Pancreas (tissue), 10 donors: ENCODE measurements at regions not wholly inside any gene's neighbourhood (a gene's known extent, or its start where the extent isn't known, plus 50 kb on each side); places are given as distances from the start of the nearest gene placed in this dataset.

Source experiments
- ATAC-seq, 4 donors: fragments of 200-7000 bp; cut with Tn5 transposase; one replicate each; pipeline versions ENCODE4 v1.8.0 to v1.9.1; 2020; ENCODE audit warnings: mild to moderate bottlenecking in 4 of 4, moderate library complexity in 4 of 4
- DNase-seq, 6 donors: peaks; one replicate each; pipeline ENCODE4 v3.0.0-alpha.2; 2020
- FAIRE-seq: peaks from 2 replicates; lab custom pipeline; 2012; peaks lifted over from hg19 to GRCh38; lab: Jason Lieb, UNC
- H3K27ac ChIP-seq, 4 donors: fragments of 200-600 bp; sonication (generic); 1 replicate in 3 of 4; 2 replicates in 1 of 4; pipeline versions ENCODE4 v1.5.0 to v1.8.0; 2020
- H3K27me3 ChIP-seq, 4 donors: fragments of 200-600 bp; one replicate each; pipeline ENCODE4 v1.8.0; 2021
- H3K36me3 ChIP-seq, 3 donors: fragments of 200-600 bp; sonication (generic) in 1 of 3; one replicate each; pipeline versions ENCODE4 v1.5.0 to v1.8.0; 2020 to 2021
- H3K4me1 ChIP-seq, 3 donors: fragments of 200-600 bp; one replicate each; pipeline ENCODE4 v1.8.0; 2021
- H3K4me3 ChIP-seq, 4 donors: fragments of 200-600 bp; sonication (generic) in 2 of 4; one replicate each; pipeline versions ENCODE4 v1.5.0 to v1.8.0; 2020 to 2021
- H3K9me3 ChIP-seq, 4 donors: fragments of 200-600 bp; one replicate each; pipeline ENCODE4 v1.8.0; 2021
- WGBS, 2 donors: extraction: QIAGEN DNeasy Blood & Tissue Kit; methylation state at CpG; one replicate each; pipeline ENCODE4 v1.1.7; 2013; 5-methylcytosine and 5-hydroxymethylcytosine counted together
- intact Hi-C, 3 donors: fragments of 100-400 bp; cut with DNase I; formaldehyde crosslinking; loops; one replicate each; pipeline versions ENCODE4 v1.11.1 to v1.14.2; 2022
- TF ChIP-seq, protein P1 (sequence below), 4 donors: fragments of 200-600 bp; sonication (generic) in 3 of 4; IDR thresholded peaks; one replicate each; pipeline versions ENCODE4 v1.5.0 to v1.8.0; 2021; ENCODE audit warnings: antibody characterized with exemption in 4 of 4
- donor health status: healthy with polysubstance abuse.
- donor health status: DM: no; HTN: no; CAD: no; lungs with moderate emphysema.
- donor health status: DM: no; HTN: no; CAD: no.
- donor health status: control.
- donor health status: control.
- donor health status: Bipolar disorder and iron deficiency.
- donor health status: DM: yes; HTN: yes; CAD: no.
- donor health status: DM: no; HTN: no; CAD: no.
- donor health status: DM: no; HTN: no; CAD: no.
- donor health status: DM: yes; HTN: yes; CAD: no.

GRCh38 chr4:127416115-127416514 is 216.6 kb upstream of the INTU start:
- intact Hi-C loops = no loop called here
- FAIRE-seq (no peak), ATAC-seq (no peak), DNase-seq (no peak)
- H3K4me1 ChIP-seq = no peaks in the 10 kb centered on the region
- H3K4me3 ChIP-seq = no peak overlapping the region
- no peak overlapping the region for H3K27ac ChIP-seq
- H3K27me3 ChIP-seq = no peaks in the 10 kb centered on the region
- TF ChIP-seq, protein P1, sequence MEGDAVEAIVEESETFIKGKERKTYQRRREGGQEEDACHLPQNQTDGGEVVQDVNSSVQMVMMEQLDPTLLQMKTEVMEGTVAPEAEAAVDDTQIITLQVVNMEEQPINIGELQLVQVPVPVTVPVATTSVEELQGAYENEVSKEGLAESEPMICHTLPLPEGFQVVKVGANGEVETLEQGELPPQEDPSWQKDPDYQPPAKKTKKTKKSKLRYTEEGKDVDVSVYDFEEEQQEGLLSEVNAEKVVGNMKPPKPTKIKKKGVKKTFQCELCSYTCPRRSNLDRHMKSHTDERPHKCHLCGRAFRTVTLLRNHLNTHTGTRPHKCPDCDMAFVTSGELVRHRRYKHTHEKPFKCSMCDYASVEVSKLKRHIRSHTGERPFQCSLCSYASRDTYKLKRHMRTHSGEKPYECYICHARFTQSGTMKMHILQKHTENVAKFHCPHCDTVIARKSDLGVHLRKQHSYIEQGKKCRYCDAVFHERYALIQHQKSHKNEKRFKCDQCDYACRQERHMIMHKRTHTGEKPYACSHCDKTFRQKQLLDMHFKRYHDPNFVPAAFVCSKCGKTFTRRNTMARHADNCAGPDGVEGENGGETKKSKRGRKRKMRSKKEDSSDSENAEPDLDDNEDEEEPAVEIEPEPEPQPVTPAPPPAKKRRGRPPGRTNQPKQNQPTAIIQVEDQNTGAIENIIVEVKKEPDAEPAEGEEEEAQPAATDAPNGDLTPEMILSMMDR (IDR thresholded peaks at IDR 0.05) = no peak
- H3K36me3 ChIP-seq = no peaks in the 10 kb centered on the region
- H3K9me3 ChIP-seq = no peaks in the 10 kb centered on the region
- WGBS, 2 donors = 60 to 70% methylated on average over 4 of the region's 4 CpGs

DNA sequence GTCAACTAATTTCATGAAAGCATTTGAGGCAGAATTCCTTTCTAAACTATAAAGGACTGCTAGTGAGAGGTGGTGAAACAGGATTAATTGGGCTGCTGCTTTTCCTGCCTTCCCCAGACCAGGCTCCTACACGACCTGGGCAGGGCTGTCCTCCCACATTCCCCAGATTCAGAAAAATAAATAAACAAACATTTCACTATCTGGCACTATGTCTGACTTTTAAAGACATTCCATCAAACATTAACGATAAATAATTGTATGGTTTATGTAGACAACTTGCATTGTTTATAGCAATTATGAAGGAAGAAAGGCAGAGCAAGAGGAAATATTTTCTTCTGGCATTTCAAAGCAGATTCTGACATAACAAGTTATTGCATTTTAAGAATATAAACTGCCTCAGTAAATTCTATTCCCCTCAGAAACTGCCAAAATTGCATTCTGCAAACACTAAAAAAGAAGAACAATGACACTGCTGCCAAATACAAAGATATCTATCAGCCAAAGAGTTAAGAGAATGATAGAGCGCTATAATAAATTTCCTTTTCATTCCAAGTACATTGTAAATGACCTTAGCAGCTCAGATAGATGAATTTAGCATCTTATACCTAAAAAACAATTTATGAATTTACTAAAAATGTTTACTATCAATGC is 214.7 kb upstream of the INTU start:
- H3K36me3 ChIP-seq = no peaks in the 10 kb centered on the region
- intact Hi-C loops = no loop called here
- H3K27ac ChIP-seq = no peak overlapping the region
- WGBS, 2 donors = 26 to 31% methylated on average over 3 of the region's 3 CpGs
- no peak for ATAC-seq
- no peaks in the 10 kb centered on the region for H3K4me1 ChIP-seq
- FAIRE-seq = no peak
- no peaks in the 10 kb centered on the region for H3K27me3 ChIP-seq
- H3K9me3 ChIP-seq = no peaks in the 10 kb centered on the region
- TF ChIP-seq, protein P1 (IDR thresholded peaks at IDR 0.05) = no peak
- no peak for DNase-seq
- H3K4me3 ChIP-seq = no peak overlapping the region

GRCh38 chr4:127419431-127419830 is 213.3 kb upstream of the INTU start:
- no peak for FAIRE-seq
- WGBS, 2 donors = 33 to 46% methylated on average over 1 of the region's 1 CpG
- intact Hi-C loops = no loop called here

DNA sequence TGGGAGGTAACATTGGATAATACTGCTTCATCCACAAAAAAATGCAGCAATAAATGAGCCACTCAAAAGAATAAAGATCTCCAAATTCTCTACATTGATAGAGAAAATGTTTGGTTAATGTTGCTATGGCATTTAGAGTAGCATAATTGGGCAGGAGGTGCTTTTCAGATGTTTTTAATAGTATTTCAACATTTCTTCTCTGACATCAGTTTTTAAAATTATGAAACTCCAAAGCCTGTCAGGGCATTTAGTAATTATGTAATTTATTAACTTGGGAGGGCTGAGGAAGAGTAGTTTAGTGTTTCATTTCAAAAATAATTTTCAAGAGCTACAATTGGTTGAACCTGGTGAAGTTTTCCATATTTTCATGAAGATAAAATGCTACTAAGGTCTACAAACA is 211.3 kb upstream of the INTU start:
- Histone ChIP-seq H3K4me3 (no peak overlapping the region), H3K4me1 (no peaks in the 10 kb centered on the region), H3K27ac (no peak overlapping the region), H3K9me3 (no peaks in the 10 kb centered on the region), H3K27me3 (no peaks in the 10 kb centered on the region), H3K36me3 (no peaks in the 10 kb centered on the region)
- no peak for ATAC-seq
- no peak for FAIRE-seq
- no peak for DNase-seq
- TF ChIP-seq, protein P1 (IDR thresholded peaks at IDR 0.05) = no peak
- intact Hi-C loops = no loop called here

More at GRCh38 chr4:127419431-127419830, 213.3 kb upstream of the INTU start:
- Histone ChIP-seq H3K36me3 (no peaks in the 10 kb centered on the region), H3K9me3 (no peaks in the 10 kb centered on the region), H3K4me3 (no peak overlapping the region), H3K4me1 (no peaks in the 10 kb centered on the region), H3K27ac (no peak overlapping the region), H3K27me3 (no peaks in the 10 kb centered on the region)
- TF ChIP-seq, protein P1 (IDR thresholded peaks at IDR 0.05) = no peak
- ATAC-seq (no peak), DNase-seq (no peak)

- intact Hi-C loops = no loop called here
- Histone ChIP-seq H3K4me1 (no peaks in the 10 kb centered on the region), H3K27ac (no peak overlapping the region), H3K4me3 (no peak overlapping the region), H3K9me3 (no peaks in the 10 kb centered on the region), H3K36me3 (no peaks in the 10 kb centered on the region), H3K27me3 (no peaks in the 10 kb centered on the region)
- ATAC-seq (no peak), DNase-seq (no peak), FAIRE-seq (no peak)
- TF ChIP-seq, protein P1 (IDR thresholded peaks at IDR 0.05) = no peak
- WGBS, 2 donors = 72 to 78% methylated on average over 11 of the region's 11 CpGs
Observed at GRCh38 chr4:127425202-127425845, 207.4 kb upstream of the INTU start.
